ENCODE measurements at regions not wholly inside any gene's neighbourhood (a gene's known extent, or its start where the extent isn't known, plus 50 kb on each side); places are given as distances from the start of the nearest gene placed in this dataset.

GRCh38 chr16:48913384-48913783 lies 303.4 kb upstream of the N4BP1 start:
- TF ChIP-seq CTCF (IDR thresholded peaks at IDR 0.05; ENCODE audit: poor library complexity) (no peak), EZH2 (IDR thresholded peaks at IDR 0.05; ENCODE audit: borderline replicate concordance) (no peak), EZH2phosphoT487 (IDR thresholded peaks at IDR 0.05; ENCODE audit: low read depth, severe bottlenecking, unreplicated experiment) (no peak)
- 79% methylated on average over 4 of the region's 4 CpGs for whole genome bisulfite sequencing (ENCODE audit: low lambda C conversion rate, missing lambda C conversion rate)
- Histone ChIP-seq H2AFZ (no peak overlapping the region), H3K36me3 (replicated peaks; ENCODE audit: insufficient read depth, low read depth) (no peaks in the 10 kb centered on the region), H3K4me3 (no peak overlapping the region), H3K9me3 (ENCODE audit: low read depth) (no peaks in the 10 kb centered on the region), H3K27ac (no peak overlapping the region), H3K79me2 (no peaks in the 10 kb centered on the region), H3K27me3 (no peaks in the 10 kb centered on the region), H3K4me2 (no peak overlapping the region), H4K20me1 (ENCODE audit: insufficient read depth, poor library complexity, severe bottlenecking) (no peaks in the 10 kb centered on the region), H3K4me1 (ENCODE audit: insufficient read depth) (no peaks in the 10 kb centered on the region), H3K9me2 (replicated peaks; ENCODE audit: insufficient read depth) (no peaks in the 10 kb centered on the region)
- no peak for DNase-seq (ENCODE audit: low spot score)

- no peaks in the 10 kb centered on the region for H3K27me3 ChIP-seq
- 79% methylated on average over 3 of the region's 3 CpGs for WGBS (ENCODE audit: low lambda C conversion rate, missing lambda C conversion rate)
- no peak for DNase-seq (ENCODE audit: low spot score)
- H3K4me2 ChIP-seq: no peak overlapping the region
- no peak overlapping the region for H3K27ac ChIP-seq
- H3K9me3 ChIP-seq (ENCODE audit: low read depth): no peaks in the 10 kb centered on the region
- H2AFZ ChIP-seq: no peak overlapping the region
- no peaks in the 10 kb centered on the region for H3K9me2 ChIP-seq (replicated peaks; ENCODE audit: insufficient read depth)
- H3K36me3 ChIP-seq (replicated peaks; ENCODE audit: insufficient read depth, low read depth): no peaks in the 10 kb centered on the region
- TF ChIP-seq CTCF (IDR thresholded peaks at IDR 0.05; ENCODE audit: poor library complexity) (no peak), EZH2phosphoT487 (IDR thresholded peaks at IDR 0.05; ENCODE audit: low read depth, severe bottlenecking, unreplicated experiment) (no peak), EZH2 (IDR thresholded peaks at IDR 0.05; ENCODE audit: borderline replicate concordance) (no peak)
- H4K20me1 ChIP-seq (ENCODE audit: insufficient read depth, poor library complexity, severe bottlenecking): no peaks in the 10 kb centered on the region
- no peaks in the 10 kb centered on the region for H3K4me1 ChIP-seq (ENCODE audit: insufficient read depth)
- no peak overlapping the region for H3K4me3 ChIP-seq
- no peaks in the 10 kb centered on the region for H3K79me2 ChIP-seq
Observed at GRCh38 chr16:48912360-48912759, 302.4 kb upstream of the N4BP1 start.

GRCh38 chr16:48911700-48912099 lies 301.7 kb upstream of the N4BP1 start:
- no peaks in the 10 kb centered on the region for H3K4me1 ChIP-seq (ENCODE audit: insufficient read depth)
- H3K36me3 ChIP-seq (replicated peaks; ENCODE audit: insufficient read depth, low read depth): no peaks in the 10 kb centered on the region
- no peak overlapping the region for H3K27ac ChIP-seq
- TF ChIP-seq EZH2phosphoT487 (IDR thresholded peaks at IDR 0.05; ENCODE audit: low read depth, severe bottlenecking, unreplicated experiment): no peak
- no peak for TF ChIP-seq EZH2 (IDR thresholded peaks at IDR 0.05; ENCODE audit: borderline replicate concordance)
- no peak for TF ChIP-seq CTCF (IDR thresholded peaks at IDR 0.05; ENCODE audit: poor library complexity)
- H4K20me1 ChIP-seq (ENCODE audit: insufficient read depth, poor library complexity, severe bottlenecking): no peaks in the 10 kb centered on the region
- H2AFZ ChIP-seq: no peak overlapping the region
- no peak overlapping the region for H3K4me2 ChIP-seq
- no peaks in the 10 kb centered on the region for H3K79me2 ChIP-seq
- DNase-seq (ENCODE audit: low spot score): no peak
- H3K9me2 ChIP-seq (replicated peaks; ENCODE audit: insufficient read depth): no peaks in the 10 kb centered on the region
- H3K4me3 ChIP-seq: no peak overlapping the region
- 55% methylated on average over 5 of the region's 5 CpGs for WGBS (ENCODE audit: low lambda C conversion rate, missing lambda C conversion rate)
- H3K9me3 ChIP-seq (ENCODE audit: low read depth): no peaks in the 10 kb centered on the region
- H3K27me3 ChIP-seq: no peaks in the 10 kb centered on the region

- no peak overlapping the region for H3K27ac ChIP-seq
- WGBS (ENCODE audit: low lambda C conversion rate, missing lambda C conversion rate): 79% methylated on average over 3 of the region's 3 CpGs
- H3K27me3 ChIP-seq: no peaks in the 10 kb centered on the region
- H3K4me2 ChIP-seq: no peak overlapping the region
- H3K4me1 ChIP-seq (ENCODE audit: insufficient read depth): no peaks in the 10 kb centered on the region
- no peaks in the 10 kb centered on the region for H3K9me3 ChIP-seq (ENCODE audit: low read depth)
- no peak overlapping the region for H3K4me3 ChIP-seq
- no peaks in the 10 kb centered on the region for H3K9me2 ChIP-seq (replicated peaks; ENCODE audit: insufficient read depth)
- no peaks in the 10 kb centered on the region for H3K79me2 ChIP-seq
- H3K36me3 ChIP-seq (replicated peaks; ENCODE audit: insufficient read depth, low read depth): no peaks in the 10 kb centered on the region
- H2AFZ ChIP-seq: no peak overlapping the region
- DNase-seq (ENCODE audit: low spot score): no peak
- H4K20me1 ChIP-seq (ENCODE audit: insufficient read depth, poor library complexity, severe bottlenecking): no peaks in the 10 kb centered on the region
- TF ChIP-seq EZH2 (IDR thresholded peaks at IDR 0.05; ENCODE audit: borderline replicate concordance): no peak
- TF ChIP-seq CTCF (IDR thresholded peaks at IDR 0.05; ENCODE audit: poor library complexity): no peak
- TF ChIP-seq EZH2phosphoT487 (IDR thresholded peaks at IDR 0.05; ENCODE audit: low read depth, severe bottlenecking, unreplicated experiment): no peak
Observed at GRCh38 chr16:48910214-48910613, 300.2 kb upstream of the N4BP1 start.

Data from hepatocyte (in vitro differentiated cells).